GM19438 (cell line): ENCODE measurements at regions not wholly inside any gene's neighbourhood (a gene's known extent, or its start where the extent isn't known, plus 50 kb on each side); places are given as distances from the start of the nearest gene placed in this dataset.
"Not testable (repeated sequence)": the region's sequence is repeated elsewhere in the genome, so short reads cannot be mapped to it uniquely, and the experiment has no call there.

Experiments
- ATAC-seq: cut with Tn5 transposase; IDR thresholded peaks from one replicate; pipeline ENCODE4 v1.9.1; 2021; ENCODE audit warnings: low read depth; ENCODE audit not compliant: unreplicated experiment

- ATAC-seq, result no peak
Measured at GRCh38 chr10:29702273-29703164, 67.7 kb upstream of the SVIL start.

- ATAC-seq, result no peak
Measured at GRCh38 chr10:29701306-29701705, 66.5 kb upstream of the SVIL start.

- no peak for ATAC-seq
Measured at GRCh38 chr10:29699621-29700020, 64.8 kb upstream of the SVIL start.

GRCh38 chr10:29698773-29699490 lies 64.2 kb upstream of the SVIL start:
- no peak for ATAC-seq

- not testable (repeated sequence) for ATAC-seq
Measured at GRCh38 chr10:29696581-29696980, 61.8 kb upstream of the SVIL start.

GRCh38 chr10:29694121-29694520 lies 59.4 kb upstream of the SVIL start:
- no peak for ATAC-seq

GRCh38 chr10:29692121-29692539 lies 57.4 kb upstream of the SVIL start:
- ATAC-seq, result no peak

GRCh38 chr10:29691564-29692072 lies 56.8 kb upstream of the SVIL start:
- no peak for ATAC-seq

- ATAC-seq, result no peak
Measured at GRCh38 chr10:29689001-29689400, 54.2 kb upstream of the SVIL start.

GRCh38 chr10:29688230-29688661 lies 53.5 kb upstream of the SVIL start:
- ATAC-seq, result no peak

- no peak for ATAC-seq
Measured at GRCh38 chr10:29687421-29688164, 52.8 kb upstream of the SVIL start.

GRCh38 chr10:29685506-29685905 lies 50.7 kb upstream of the SVIL start:
- ATAC-seq, result no peak
